ENCODE measurements at regions not wholly inside any gene's neighbourhood (a gene's known extent, or its start where the extent isn't known, plus 50 kb on each side); places are given as distances from the start of the nearest gene placed in this dataset.
"Not testable (repeated sequence)": the region's sequence is repeated elsewhere in the genome, so short reads cannot be mapped to it uniquely, and the experiment has no call there.

DNA sequence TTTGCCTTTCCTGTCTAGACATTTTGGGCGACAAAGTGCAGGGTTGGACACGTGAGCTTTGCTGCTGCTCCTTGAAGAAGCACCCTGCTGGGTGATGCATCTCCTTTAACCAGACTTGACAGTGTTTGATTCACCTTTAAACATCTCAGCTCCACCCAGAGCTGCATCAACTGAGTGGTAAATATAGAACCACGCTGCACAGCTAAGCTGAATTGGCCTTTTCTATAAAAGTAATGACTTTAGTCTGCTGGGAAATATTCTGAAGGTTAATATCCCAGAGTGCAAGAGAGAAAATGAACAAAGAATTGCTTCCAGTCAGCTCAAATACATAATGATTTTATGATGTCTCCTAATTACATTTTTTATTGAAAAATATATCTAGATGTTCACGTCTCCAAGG lies 264.3 kb upstream of the ADCY2 start:
- H3K9me3 ChIP-seq (ENCODE audit: low read length) = no peaks in the 10 kb centered on the region
- H4K20me1 ChIP-seq (ENCODE audit: insufficient read depth, low read depth, low read length) = no peaks in the 10 kb centered on the region
- no peaks in the 10 kb centered on the region for H3K4me1 ChIP-seq (ENCODE audit: low read length)
- no peaks in the 10 kb centered on the region for H3K79me2 ChIP-seq (ENCODE audit: low read length)
- H3K9me2 ChIP-seq (replicated peaks; ENCODE audit: insufficient read depth, low read length) = no peaks in the 10 kb centered on the region
- no peak overlapping the region for H3K9ac ChIP-seq (ENCODE audit: low read length)
- no peak overlapping the region for H3K4me2 ChIP-seq (ENCODE audit: low read depth, low read length, poor library complexity, severe bottlenecking)
- no peak overlapping the region for H3K27ac ChIP-seq (ENCODE audit: low read length)
- no peaks in the 10 kb centered on the region for H3K36me3 ChIP-seq (ENCODE audit: insufficient read depth, low read length)
- DNase-seq = no peak
- peaks cover 5% of the 10 kb centered on the region; the same call in 1 of the 2 replicates for H3K27me3 ChIP-seq (ENCODE audit: low read length)
- no peak overlapping the region for H2AFZ ChIP-seq (ENCODE audit: low read length)
- no peak overlapping the region for H3K4me3 ChIP-seq (ENCODE audit: low read length)

DNA sequence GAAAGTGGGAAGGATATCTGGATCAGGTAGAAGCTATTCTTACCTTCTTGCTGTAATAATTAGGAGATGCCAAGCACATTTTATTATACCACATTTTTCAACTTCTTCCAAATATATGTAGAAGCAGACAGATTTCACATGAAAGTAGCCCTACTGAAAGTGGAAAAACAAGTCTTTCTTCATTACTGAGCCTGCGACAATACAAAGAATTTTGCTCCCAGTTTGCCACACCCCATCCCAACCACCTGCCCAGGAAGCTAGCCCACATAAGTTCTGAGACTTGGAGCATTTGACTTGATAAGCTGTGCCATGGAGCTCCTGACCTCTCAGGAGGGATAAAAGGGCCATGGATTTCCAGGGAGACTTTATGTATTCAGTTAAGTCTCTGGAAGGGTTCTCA lies 249.1 kb upstream of the ADCY2 start:
- no peaks in the 10 kb centered on the region for H4K20me1 ChIP-seq (ENCODE audit: insufficient read depth, low read depth, low read length)
- DNase-seq = no peak
- H3K4me2 ChIP-seq (ENCODE audit: low read depth, low read length, poor library complexity, severe bottlenecking) = no peak overlapping the region
- H3K4me1 ChIP-seq (ENCODE audit: low read length) = no peaks in the 10 kb centered on the region
- no peaks in the 10 kb centered on the region for H3K36me3 ChIP-seq (ENCODE audit: insufficient read depth, low read length)
- H2AFZ ChIP-seq (ENCODE audit: low read length) = no peak overlapping the region
- no peaks in the 10 kb centered on the region for H3K79me2 ChIP-seq (ENCODE audit: low read length)
- H3K9me3 ChIP-seq (ENCODE audit: low read length) = no peaks in the 10 kb centered on the region
- no peak overlapping the region for H3K9ac ChIP-seq (ENCODE audit: low read length)
- no peaks in the 10 kb centered on the region; the same call in 1 of the 2 replicates for H3K9me2 ChIP-seq (replicated peaks; ENCODE audit: insufficient read depth, low read length)
- H3K27me3 ChIP-seq (ENCODE audit: low read length) = no peaks in the 10 kb centered on the region
- no peak overlapping the region for H3K4me3 ChIP-seq (ENCODE audit: low read length)
- no peak overlapping the region for H3K27ac ChIP-seq (ENCODE audit: low read length)

DNA sequence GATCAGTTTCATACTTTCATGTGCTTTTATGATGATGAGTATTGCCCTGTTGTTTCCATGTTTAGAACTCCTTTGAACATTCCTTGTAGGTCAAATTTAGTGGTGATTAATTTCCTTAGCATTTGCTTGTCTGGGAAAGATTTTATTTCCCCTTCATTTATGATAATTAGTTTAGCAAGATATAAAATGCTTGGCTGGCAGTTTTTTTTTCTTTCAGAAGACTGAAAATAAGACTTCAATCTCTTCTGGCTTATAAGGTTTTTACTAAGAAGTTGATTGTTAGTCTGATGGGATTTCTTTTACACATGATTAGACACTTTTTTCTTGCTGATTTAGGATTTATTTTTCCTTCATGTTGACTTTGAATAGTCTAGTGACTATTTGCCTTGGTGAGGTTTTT lies 238.9 kb upstream of the ADCY2 start:
- Histone ChIP-seq H3K4me3 (ENCODE audit: low read length) (no peak overlapping the region), H3K4me2 (ENCODE audit: low read depth, low read length, poor library complexity, severe bottlenecking) (no peak overlapping the region), H3K4me1 (ENCODE audit: low read length) (no peaks in the 10 kb centered on the region), H3K27ac (ENCODE audit: low read length) (no peak overlapping the region), H3K27me3 (ENCODE audit: low read length) (no peaks in the 10 kb centered on the region), H3K9ac (ENCODE audit: low read length) (no peak overlapping the region), H3K9me2 (replicated peaks; ENCODE audit: insufficient read depth, low read length) (no peaks in the 10 kb centered on the region), H3K36me3 (ENCODE audit: insufficient read depth, low read length) (no peaks in the 10 kb centered on the region), H2AFZ (ENCODE audit: low read length) (no peak overlapping the region), H3K79me2 (ENCODE audit: low read length) (no peaks in the 10 kb centered on the region), H3K9me3 (ENCODE audit: low read length) (no peaks in the 10 kb centered on the region; the same call in 1 of the 2 replicates), H4K20me1 (ENCODE audit: insufficient read depth, low read depth, low read length) (no peaks in the 10 kb centered on the region)
- no peak for DNase-seq

DNA sequence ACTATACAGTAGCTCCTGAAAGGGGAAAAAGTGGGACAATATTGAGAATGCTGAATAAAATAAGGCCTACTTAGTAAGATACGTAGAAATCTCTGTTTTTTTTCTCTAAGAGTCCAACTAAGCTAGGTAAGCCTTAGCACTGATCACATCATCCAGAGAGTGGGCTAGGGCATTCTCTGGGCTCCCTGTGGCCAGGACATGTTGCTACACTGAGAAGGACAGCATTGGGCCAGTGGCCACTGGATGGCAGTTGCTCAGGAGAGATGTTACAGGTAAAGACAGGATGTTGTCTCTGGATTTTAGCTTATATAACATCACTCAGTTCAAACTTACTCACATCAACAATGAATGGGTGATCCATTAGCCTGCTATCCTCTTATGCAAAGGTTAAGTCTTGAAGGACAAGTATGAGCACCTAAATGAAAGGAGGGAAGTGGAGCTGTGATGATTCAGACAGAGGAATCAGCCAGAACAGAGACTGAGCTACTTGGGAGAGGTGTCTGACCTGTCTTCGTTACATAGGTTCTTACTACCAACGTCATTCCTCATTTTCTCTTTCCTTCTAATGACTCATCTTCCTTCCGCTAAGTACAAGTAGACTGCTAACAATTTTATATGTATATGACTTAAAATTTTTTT lies 226.6 kb upstream of the ADCY2 start:
- Histone ChIP-seq H3K4me3 (ENCODE audit: low read length) (no peak overlapping the region), H3K36me3 (ENCODE audit: insufficient read depth, low read length) (no peaks in the 10 kb centered on the region), H3K9me3 (ENCODE audit: low read length) (no peaks in the 10 kb centered on the region), H3K27me3 (ENCODE audit: low read length) (no peaks in the 10 kb centered on the region), H3K27ac (ENCODE audit: low read length) (no peak overlapping the region), H3K79me2 (ENCODE audit: low read length) (no peaks in the 10 kb centered on the region), H3K4me2 (ENCODE audit: low read depth, low read length, poor library complexity, severe bottlenecking) (no peak overlapping the region), H4K20me1 (ENCODE audit: insufficient read depth, low read depth, low read length) (no peaks in the 10 kb centered on the region), H3K9ac (ENCODE audit: low read length) (no peak overlapping the region), H3K4me1 (ENCODE audit: low read length) (no peaks in the 10 kb centered on the region), H3K9me2 (replicated peaks; ENCODE audit: insufficient read depth, low read length) (0 out of 2 replicates have a peak, but pooled peaks cover 3% of the 10 kb centered on the region), H2AFZ (ENCODE audit: low read length) (no peak overlapping the region)
- no peak for DNase-seq

DNA sequence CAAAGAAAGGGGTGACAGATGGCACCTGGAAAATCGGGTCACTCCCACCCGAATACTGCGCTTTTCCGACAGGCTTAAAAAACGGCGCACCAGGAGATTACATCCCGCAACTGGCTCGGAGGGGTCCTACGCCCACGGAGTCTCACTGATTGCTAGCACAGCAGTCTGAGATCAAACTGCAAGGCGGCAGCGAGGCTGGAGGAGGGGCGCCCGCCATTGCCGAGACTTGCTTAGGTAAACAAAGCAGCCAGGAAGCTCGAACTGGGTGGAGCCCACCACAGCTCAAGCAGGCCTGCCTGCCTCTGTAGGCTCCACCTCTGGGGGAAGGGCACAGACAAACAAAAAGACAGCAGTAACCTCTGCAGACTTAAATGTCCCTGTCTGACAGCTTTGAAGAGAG lies 225.2 kb upstream of the ADCY2 start:
- not testable (repeated sequence) for DNase-seq; H3K9me2 ChIP-seq (replicated peaks; ENCODE audit: insufficient read depth, low read length); H3K4me1 ChIP-seq (ENCODE audit: low read length)

DNA sequence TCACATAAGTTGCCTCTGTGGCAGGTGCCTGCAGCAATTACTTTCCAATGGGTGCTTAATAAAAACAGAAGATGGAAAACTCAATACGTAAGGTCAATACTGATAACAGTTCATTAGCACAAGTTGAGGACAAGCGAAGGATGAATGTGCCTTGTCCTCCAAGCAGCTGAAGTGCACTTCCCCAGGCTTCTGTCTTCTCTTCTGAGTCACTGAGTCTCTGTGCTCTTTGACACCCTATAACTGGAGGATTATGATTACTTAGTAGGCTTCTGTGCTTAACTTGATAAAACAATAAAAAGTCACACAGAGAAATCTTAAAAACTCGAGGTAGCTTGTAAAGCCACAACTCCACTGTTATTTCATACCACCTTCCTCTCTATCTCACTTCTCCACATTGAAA lies 216.6 kb upstream of the ADCY2 start:
- no peaks in the 10 kb centered on the region for H3K36me3 ChIP-seq (ENCODE audit: insufficient read depth, low read length)

More for the DNA sequence above, 225.2 kb upstream of the ADCY2 start:
- not testable (repeated sequence) for H3K4me3 ChIP-seq (ENCODE audit: low read length); H3K9ac ChIP-seq (ENCODE audit: low read length); H3K27ac ChIP-seq (ENCODE audit: low read length); H3K27me3 ChIP-seq (ENCODE audit: low read length); H3K36me3 ChIP-seq (ENCODE audit: insufficient read depth, low read length); H4K20me1 ChIP-seq (ENCODE audit: insufficient read depth, low read depth, low read length); H3K9me3 ChIP-seq (ENCODE audit: low read length); H3K79me2 ChIP-seq (ENCODE audit: low read length); H2AFZ ChIP-seq (ENCODE audit: low read length); H3K4me2 ChIP-seq (ENCODE audit: low read depth, low read length, poor library complexity, severe bottlenecking)

DNA sequence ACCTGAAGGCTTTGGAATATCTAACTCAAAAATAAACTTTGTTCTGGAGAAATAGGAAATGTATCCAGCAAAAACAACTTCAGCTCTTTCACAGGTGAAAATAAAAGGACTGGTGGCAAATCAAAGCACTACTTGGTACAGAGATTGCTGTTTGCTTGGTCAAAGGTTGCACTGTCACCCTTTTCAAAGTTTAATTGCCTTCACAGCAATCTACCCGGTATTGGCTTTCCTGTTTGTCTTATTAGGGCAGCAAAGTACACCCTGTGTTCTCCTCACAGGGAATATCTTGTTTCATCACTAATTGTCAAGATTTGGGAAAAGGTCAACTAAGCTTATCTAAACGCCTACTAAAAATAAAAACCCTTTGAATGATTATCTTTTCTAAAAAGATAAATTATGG lies 214.1 kb upstream of the ADCY2 start:
- Histone ChIP-seq H3K4me1 (ENCODE audit: low read length) (no peaks in the 10 kb centered on the region), H3K27ac (ENCODE audit: low read length) (no peak overlapping the region)
- no peak for DNase-seq

More for the DNA sequence above, 216.6 kb upstream of the ADCY2 start:
- H3K4me2 ChIP-seq (ENCODE audit: low read depth, low read length, poor library complexity, severe bottlenecking) = no peak overlapping the region
- no peaks in the 10 kb centered on the region for H3K79me2 ChIP-seq (ENCODE audit: low read length)
- no peaks in the 10 kb centered on the region for H3K9me2 ChIP-seq (replicated peaks; ENCODE audit: insufficient read depth, low read length)
- no peak overlapping the region for H3K9ac ChIP-seq (ENCODE audit: low read length)
- H4K20me1 ChIP-seq (ENCODE audit: insufficient read depth, low read depth, low read length) = no peaks in the 10 kb centered on the region
- no peak overlapping the region for H3K27ac ChIP-seq (ENCODE audit: low read length)
- no peak for DNase-seq
- H2AFZ ChIP-seq (ENCODE audit: low read length) = no peak overlapping the region
- H3K27me3 ChIP-seq (ENCODE audit: low read length) = no peaks in the 10 kb centered on the region
- no peak overlapping the region for H3K4me3 ChIP-seq (ENCODE audit: low read length)
- no peaks in the 10 kb centered on the region for H3K9me3 ChIP-seq (ENCODE audit: low read length)
- H3K4me1 ChIP-seq (ENCODE audit: low read length) = no peaks in the 10 kb centered on the region

DNA sequence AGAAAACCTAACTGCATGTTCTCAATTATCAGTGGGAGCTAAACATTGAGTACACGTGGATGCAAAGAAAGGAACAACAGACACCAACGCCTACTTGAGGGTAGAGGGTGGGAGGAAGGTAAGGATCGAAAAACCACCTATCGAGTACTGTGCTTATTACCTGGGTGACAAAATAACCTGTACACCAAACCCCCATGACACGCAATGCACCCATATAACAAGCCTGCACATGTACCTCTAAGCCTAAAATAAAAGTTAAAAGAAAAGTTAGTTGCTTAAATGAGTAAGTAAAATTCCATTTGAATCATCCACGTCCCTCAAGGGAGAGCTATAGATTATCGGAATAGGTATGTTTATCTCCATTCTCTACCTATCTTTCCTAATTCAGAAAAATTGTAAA lies 210.2 kb upstream of the ADCY2 start:
- H3K9me2 ChIP-seq (replicated peaks; ENCODE audit: insufficient read depth, low read length) = no peaks in the 10 kb centered on the region
- H3K4me1 ChIP-seq (ENCODE audit: low read length) = no peaks in the 10 kb centered on the region
- H2AFZ ChIP-seq (ENCODE audit: low read length) = no peak overlapping the region
- H3K9ac ChIP-seq (ENCODE audit: low read length) = no peak overlapping the region
- no peaks in the 10 kb centered on the region for H3K9me3 ChIP-seq (ENCODE audit: low read length)
- no peak overlapping the region for H3K27ac ChIP-seq (ENCODE audit: low read length)
- no peaks in the 10 kb centered on the region for H3K27me3 ChIP-seq (ENCODE audit: low read length)
- H4K20me1 ChIP-seq (ENCODE audit: insufficient read depth, low read depth, low read length) = no peaks in the 10 kb centered on the region
- no peak overlapping the region for H3K4me3 ChIP-seq (ENCODE audit: low read length)
- DNase-seq = no peak
- no peak overlapping the region for H3K4me2 ChIP-seq (ENCODE audit: low read depth, low read length, poor library complexity, severe bottlenecking)
- H3K36me3 ChIP-seq (ENCODE audit: insufficient read depth, low read length) = no peaks in the 10 kb centered on the region
- H3K79me2 ChIP-seq (ENCODE audit: low read length) = no peaks in the 10 kb centered on the region

More for the DNA sequence above, 214.1 kb upstream of the ADCY2 start:
- H3K9me2 ChIP-seq (replicated peaks; ENCODE audit: insufficient read depth, low read length) = no peaks in the 10 kb centered on the region
- no peaks in the 10 kb centered on the region for H3K79me2 ChIP-seq (ENCODE audit: low read length)
- no peaks in the 10 kb centered on the region for H4K20me1 ChIP-seq (ENCODE audit: insufficient read depth, low read depth, low read length)
- H3K4me2 ChIP-seq (ENCODE audit: low read depth, low read length, poor library complexity, severe bottlenecking) = no peak overlapping the region
- no peaks in the 10 kb centered on the region for H3K27me3 ChIP-seq (ENCODE audit: low read length)
- H3K36me3 ChIP-seq (ENCODE audit: insufficient read depth, low read length) = no peaks in the 10 kb centered on the region
- H3K9ac ChIP-seq (ENCODE audit: low read length) = no peak overlapping the region
- no peaks in the 10 kb centered on the region for H3K9me3 ChIP-seq (ENCODE audit: low read length)
- H2AFZ ChIP-seq (ENCODE audit: low read length) = no peak overlapping the region
- no peak overlapping the region for H3K4me3 ChIP-seq (ENCODE audit: low read length)

Measured in Karpas-422 (cell line).